SK-N-MC (cell line): ENCODE measurements at regions not wholly inside any gene's neighbourhood (a gene's known extent, or its start where the extent isn't known, plus 50 kb on each side); places are given as distances from the start of the nearest gene placed in this dataset.

Source experiments
- EZH2 ChIP-seq: fragments of 200-600 bp; sonication (generic); IDR thresholded peaks from one replicate; pipeline ENCODE4 v1.6.1; 2017; ENCODE audit warnings: antibody characterized with exemption
- FOXP2 ChIP-seq: optimal IDR thresholded peaks from 2 replicates; pipeline ENCODE3; 2011; ENCODE audit warnings: mild to moderate bottlenecking, moderate library complexity; ENCODE audit not compliant: insufficient read depth; ENCODE audit errors: extremely low read length, control extremely low read depth
- POLR2AphosphoS5 ChIP-seq: IDR thresholded peaks from 2 replicates; pipeline ENCODE4 v1.6.1; 2012; ENCODE audit warnings: mild to moderate bottlenecking, low read depth, low read length, borderline replicate concordance

DNA sequence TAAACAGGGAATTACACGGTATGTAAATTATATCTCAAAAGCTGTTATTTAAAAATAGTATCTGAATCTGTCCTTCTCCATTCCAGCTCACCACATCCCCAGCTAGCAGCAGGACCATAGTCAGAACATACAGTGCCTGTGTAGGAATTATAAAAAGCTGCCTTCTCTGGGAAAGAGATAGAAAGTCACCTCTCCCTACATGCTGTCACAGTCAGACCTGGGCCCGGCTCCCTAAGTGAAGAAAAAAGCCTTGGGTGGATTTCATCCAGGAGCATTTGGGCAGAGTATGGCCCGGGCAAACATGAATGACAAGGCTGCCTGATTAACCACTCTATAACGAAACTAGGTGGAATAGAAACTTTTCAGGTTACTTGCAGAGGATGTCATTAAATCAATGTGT is 144.1 kb downstream of the CNTN3 start:
- no peak for TF ChIP-seq POLR2AphosphoS5
- no peak for TF ChIP-seq EZH2
- no peak for TF ChIP-seq FOXP2
